CD4-positive, alpha-beta T cell (primary cell): ENCODE measurements at regions not wholly inside any gene's neighbourhood (a gene's known extent, or its start where the extent isn't known, plus 50 kb on each side); places are given as distances from the start of the nearest gene placed in this dataset.

Source experiments
- ATAC-seq: fragments of 200-7000 bp; cut with Tn5 transposase; one replicate; pipeline ENCODE4 v1.10.0; 2022; ENCODE audit warnings: mild to moderate bottlenecking; ENCODE audit not compliant: poor library complexity
- CTCF ChIA-PET: fragments of 350-600 bp; sonication (Branson Sonifier 250); formaldehyde crosslinking; loops from one replicate; lab custom pipeline; 2021; ENCODE audit warnings: antibody characterized with exemption, inconsistent platforms; lab: Charles Lee
- POLR2A ChIA-PET: fragments of 350-600 bp; sonication (Branson Sonifier 250); formaldehyde crosslinking; loops from one replicate; lab custom pipeline; 2021; ENCODE audit warnings: antibody characterized with exemption, inconsistent platforms; lab: Charles Lee
- DNase-seq, 14 experiments: peaks; one replicate each; pipeline ENCODE4 v3.0.0-alpha.2; 2013 to 2020; ENCODE audit warnings: mixed read lengths in 2 of 14
- H3K27ac ChIP-seq, 2 donors: one replicate each; pipeline versions ENCODE4 v1.5.1 to v1.7.0; 2013; ENCODE audit warnings: low read length in 2 of 2, low read depth in 1 of 2, mild to moderate bottlenecking in 1 of 2
- H3K27me3 ChIP-seq, 2 experiments: 1 replicate in 1 of 2; 2 replicates in 1 of 2; pipeline versions ENCODE4 v1.6.1 to v1.7.0; 2013; ENCODE audit warnings: low read length in 2 of 2, control low read depth in 1 of 2, mild to moderate bottlenecking in 1 of 2, moderate library complexity in 1 of 2; ENCODE audit not compliant: insufficient read depth in 2 of 2, control insufficient read depth in 1 of 2
- H3K36me3 ChIP-seq: one replicate; pipeline ENCODE4 v1.6.1; 2013; ENCODE audit warnings: low read length, control low read depth; ENCODE audit not compliant: insufficient read depth
- H3K4me1 ChIP-seq: one replicate; pipeline ENCODE4 v1.6.1; 2013; ENCODE audit warnings: low read length, control low read depth; ENCODE audit not compliant: insufficient read depth
- H3K4me3 ChIP-seq: one replicate; pipeline ENCODE4 v1.5.1; 2013; ENCODE audit warnings: mild to moderate bottlenecking, low read length, moderate library complexity
- H3K9me3 ChIP-seq, 2 experiments: 1 replicate in 1 of 2; 2 replicates in 1 of 2; pipeline versions ENCODE4 v1.6.1 to v1.7.0; 2013; ENCODE audit warnings: low read length in 2 of 2, mild to moderate bottlenecking in 2 of 2, control low read depth in 1 of 2, moderate library complexity in 1 of 2; ENCODE audit not compliant: control insufficient read depth in 1 of 2, insufficient read depth in 1 of 2
- H3K27ac Mint-ChIP-seq: one replicate; pipeline ENCODE4 v1.8.0; 2020; ENCODE audit warnings: mixed read lengths
- H3K27me3 Mint-ChIP-seq: one replicate; pipeline ENCODE4 v1.8.0; 2021; ENCODE audit warnings: mixed read lengths
- H3K36me3 Mint-ChIP-seq: one replicate; pipeline ENCODE4 v1.8.0; 2021; ENCODE audit warnings: low read depth, mixed read lengths
- H3K4me1 Mint-ChIP-seq: one replicate; pipeline ENCODE4 v1.8.0; 2021; ENCODE audit warnings: low read depth, mixed read lengths
- H3K4me3 Mint-ChIP-seq: one replicate; pipeline ENCODE4 v1.8.0; 2020; ENCODE audit warnings: mild to moderate bottlenecking, mixed read lengths
- H3K9me3 Mint-ChIP-seq: one replicate; pipeline ENCODE4 v1.8.0; 2020; ENCODE audit warnings: mixed read lengths
- CTCF ChIP-seq: fragments of 200-600 bp; IDR thresholded peaks from one replicate; pipeline ENCODE4 v1.8.0; 2022; ENCODE audit warnings: antibody characterized with exemption, mild to moderate bottlenecking
- intact Hi-C, 2 experiments: fragments of 100-400 bp; cut with DNase I in 1 of 2; cut with micrococcal nuclease in 1 of 2; formaldehyde crosslinking; loops; one replicate each; pipeline versions ENCODE4 v1.15.1 to v1.9.0; 2023 to 2025; cut with DNase I, micrococcal nuclease

GRCh38 chr10:126730856-126731609 is 60.5 kb upstream of the C10orf90 start:
- Histone ChIP-seq H3K4me1 (no peaks in the 10 kb centered on the region), H3K27me3 (no peaks in the 10 kb centered on the region), H3K4me3 (no peak overlapping the region), H3K9me3 (peaks cover 0 to 3% of the 10 kb centered on the region in 2 experiments), H3K36me3 (no peaks in the 10 kb centered on the region), H3K27ac (no peak overlapping the region)
- Mint-ChIP-seq H3K9me3 (peaks cover 3% of the 10 kb centered on the region), H3K36me3 (no peaks in the 10 kb centered on the region), H3K4me1 (no peaks in the 10 kb centered on the region), H3K4me3 (no peak overlapping the region), H3K27ac (no peak overlapping the region), H3K27me3 (no peaks in the 10 kb centered on the region)
- ATAC-seq (no peak), DNase-seq (no peak)
- ChIA-PET CTCF (no interaction called here), POLR2A (no interaction called here)
- intact Hi-C loops: no loop called here
- no peak for TF ChIP-seq CTCF

GRCh38 chr10:126731610-126731990 is 61.1 kb upstream of the C10orf90 start:
- ATAC-seq (no peak), DNase-seq (no peak)
- Histone ChIP-seq H3K27me3 (no peaks in the 10 kb centered on the region), H3K27ac (no peak overlapping the region), H3K9me3 (peaks cover 0 to 3% of the 10 kb centered on the region in 2 experiments), H3K36me3 (no peaks in the 10 kb centered on the region), H3K4me1 (no peaks in the 10 kb centered on the region), H3K4me3 (no peak overlapping the region)
- ChIA-PET POLR2A (no interaction called here), CTCF (no interaction called here)
- H3K9me3 Mint-ChIP-seq: peaks cover 3% of the 10 kb centered on the region
- no peaks in the 10 kb centered on the region for H3K4me1 Mint-ChIP-seq
- H3K36me3 Mint-ChIP-seq: no peaks in the 10 kb centered on the region
- H3K4me3 Mint-ChIP-seq: no peak overlapping the region
- no peaks in the 10 kb centered on the region for H3K27me3 Mint-ChIP-seq
- intact Hi-C loops: no loop called here
- no peak overlapping the region for H3K27ac Mint-ChIP-seq
- no peak for TF ChIP-seq CTCF

- Histone ChIP-seq H3K27ac (no peak overlapping the region), H3K9me3 (peaks cover 0 to 3% of the 10 kb centered on the region in 2 experiments), H3K36me3 (no peaks in the 10 kb centered on the region), H3K27me3 (no peaks in the 10 kb centered on the region), H3K4me1 (no peaks in the 10 kb centered on the region), H3K4me3 (no peak overlapping the region)
- CTCF ChIA-PET: no interaction called here
- no peaks in the 10 kb centered on the region for H3K27me3 Mint-ChIP-seq
- H3K36me3 Mint-ChIP-seq: no peaks in the 10 kb centered on the region
- peaks cover 3% of the 10 kb centered on the region for H3K9me3 Mint-ChIP-seq
- TF ChIP-seq CTCF: no peak
- DNase-seq (no peak), ATAC-seq (no peak)
- POLR2A ChIA-PET: no interaction called here
- H3K4me1 Mint-ChIP-seq: no peaks in the 10 kb centered on the region
- no peak overlapping the region for H3K4me3 Mint-ChIP-seq
- intact Hi-C loops: no loop called here
- no peak overlapping the region for H3K27ac Mint-ChIP-seq
Measured at GRCh38 chr10:126732308-126732707, 61.8 kb upstream of the C10orf90 start.
